Tibial nerve (tissue), 4 donors: ENCODE measurements at regions not wholly inside any gene's neighbourhood (a gene's known extent, or its start where the extent isn't known, plus 50 kb on each side); places are given as distances from the start of the nearest gene placed in this dataset.

Source experiments
- DNase-seq, 2 donors: peaks; one replicate each; pipeline ENCODE4 v3.0.0-alpha.2; 2019; ENCODE audit warnings: low spot score in 2 of 2
- H3K27ac ChIP-seq, 4 donors: fragments of 200-600 bp; sonication (generic) in 3 of 4; one replicate each; pipeline ENCODE4 v1.5.1; 2017 to 2019; ENCODE audit warnings: mild to moderate bottlenecking in 1 of 4
- H3K27me3 ChIP-seq, 2 donors: fragments of 200-600 bp; sonication (generic) in 1 of 2; one replicate each; pipeline versions ENCODE4 v1.5.1 to v1.6.0; 2017 to 2019
- H3K36me3 ChIP-seq, 3 donors: fragments of 200-600 bp; sonication (generic); one replicate each; pipeline ENCODE4 v1.5.1; 2018 to 2019
- H3K4me1 ChIP-seq, 4 donors: fragments of 200-600 bp; sonication (generic) in 3 of 4; one replicate each; pipeline ENCODE4 v1.5.1; 2017 to 2019
- H3K4me3 ChIP-seq, 4 donors: fragments of 200-600 bp; sonication (generic) in 3 of 4; one replicate each; pipeline ENCODE4 v1.5.1; 2017 to 2019; ENCODE audit warnings: mild to moderate bottlenecking in 1 of 4, moderate library complexity in 1 of 4
- H3K9me3 ChIP-seq, 4 donors: fragments of 200-600 bp; sonication (generic) in 3 of 4; one replicate each; pipeline ENCODE4 v1.5.1; 2017 to 2019
- EP300 ChIP-seq, 2 donors: sonication (generic); formaldehyde crosslinking; IDR thresholded peaks; one replicate each; pipeline ENCODE4 v1.6.1; 2017; ENCODE audit warnings: antibody characterized with exemption in 2 of 2, mild to moderate bottlenecking in 1 of 2
- POLR2A ChIP-seq, 2 donors: fragments of 450-650 bp; IDR thresholded peaks; one replicate each; pipeline ENCODE4 v1.6.1; 2017; ENCODE audit warnings: antibody characterized with exemption in 2 of 2, mild to moderate bottlenecking in 2 of 2, moderate library complexity in 2 of 2
- WGBS, 2 donors: methylation state at CpG; one replicate each; pipeline ENCODE4 v1.1.5; 2018; 5-methylcytosine and 5-hydroxymethylcytosine counted together
- TF ChIP-seq, protein P1 (sequence below), 5 experiments: fragments of 200-600 bp in 3 of 5; fragments of 450-650 bp in 2 of 5; sonication (generic) in 3 of 5; IDR thresholded peaks; one replicate each; pipeline ENCODE4 v1.5.1; 2016 to 2019; ENCODE audit warnings: antibody characterized with exemption in 5 of 5, mild to moderate bottlenecking in 3 of 5, moderate library complexity in 2 of 5

DNA sequence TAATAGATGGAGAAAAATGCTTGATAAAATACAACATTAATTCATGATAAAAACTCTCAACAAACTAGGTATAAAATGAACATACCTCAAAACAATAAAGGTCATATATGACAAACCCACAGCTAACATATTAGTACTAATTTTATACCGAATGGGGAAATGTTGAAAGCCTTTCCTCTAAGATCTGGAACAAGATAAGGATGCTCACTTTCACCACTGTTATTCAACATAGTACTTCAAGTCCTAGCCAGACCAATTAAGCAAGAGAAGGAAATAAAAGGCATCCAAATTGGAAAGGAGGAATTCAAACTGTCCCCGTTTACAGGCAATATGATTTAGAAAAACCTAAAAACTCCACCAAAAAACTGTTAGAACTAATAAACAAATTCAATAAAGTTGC, 61.5 kb upstream of the CTIF start:
- no peak overlapping the region for H3K27ac ChIP-seq
- H3K4me3 ChIP-seq = no peak overlapping the region
- no peaks in the 10 kb centered on the region for H3K36me3 ChIP-seq
- no peak for TF ChIP-seq EP300 (IDR thresholded peaks at IDR 0.05)
- TF ChIP-seq, protein P1, sequence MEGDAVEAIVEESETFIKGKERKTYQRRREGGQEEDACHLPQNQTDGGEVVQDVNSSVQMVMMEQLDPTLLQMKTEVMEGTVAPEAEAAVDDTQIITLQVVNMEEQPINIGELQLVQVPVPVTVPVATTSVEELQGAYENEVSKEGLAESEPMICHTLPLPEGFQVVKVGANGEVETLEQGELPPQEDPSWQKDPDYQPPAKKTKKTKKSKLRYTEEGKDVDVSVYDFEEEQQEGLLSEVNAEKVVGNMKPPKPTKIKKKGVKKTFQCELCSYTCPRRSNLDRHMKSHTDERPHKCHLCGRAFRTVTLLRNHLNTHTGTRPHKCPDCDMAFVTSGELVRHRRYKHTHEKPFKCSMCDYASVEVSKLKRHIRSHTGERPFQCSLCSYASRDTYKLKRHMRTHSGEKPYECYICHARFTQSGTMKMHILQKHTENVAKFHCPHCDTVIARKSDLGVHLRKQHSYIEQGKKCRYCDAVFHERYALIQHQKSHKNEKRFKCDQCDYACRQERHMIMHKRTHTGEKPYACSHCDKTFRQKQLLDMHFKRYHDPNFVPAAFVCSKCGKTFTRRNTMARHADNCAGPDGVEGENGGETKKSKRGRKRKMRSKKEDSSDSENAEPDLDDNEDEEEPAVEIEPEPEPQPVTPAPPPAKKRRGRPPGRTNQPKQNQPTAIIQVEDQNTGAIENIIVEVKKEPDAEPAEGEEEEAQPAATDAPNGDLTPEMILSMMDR (IDR thresholded peaks at IDR 0.05) = no peak
- no peak for TF ChIP-seq POLR2A (IDR thresholded peaks at IDR 0.05)
- no peaks in the 10 kb centered on the region for H3K27me3 ChIP-seq
- peaks cover 0 to 4% (median 0%) of the 10 kb centered on the region in 4 donors for H3K9me3 ChIP-seq
- H3K4me1 ChIP-seq = no peaks in the 10 kb centered on the region
- WGBS, 2 donors = 74 to 75% methylated on average over 2 of the region's 2 CpGs
- no peak for DNase-seq

DNA sequence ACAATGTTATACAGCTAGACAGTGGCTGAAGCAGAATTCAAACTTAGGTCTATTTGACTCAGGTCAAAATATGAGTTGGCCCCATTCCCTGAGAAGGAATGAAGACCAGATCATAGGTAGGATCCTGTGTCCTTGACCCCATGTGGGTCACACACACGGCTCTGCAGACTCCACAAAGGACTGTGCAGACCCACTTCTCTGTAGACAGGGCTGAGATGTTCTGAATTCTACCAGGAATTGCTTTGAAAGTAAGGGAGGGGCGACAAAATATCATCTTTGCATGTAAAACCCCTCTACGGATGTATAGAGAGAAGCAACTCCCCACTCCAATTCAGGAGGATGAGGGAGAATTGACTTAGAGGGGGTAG, 62.3 kb upstream of the CTIF start:
- H3K4me3 ChIP-seq = no peak overlapping the region
- no peak for DNase-seq
- H3K9me3 ChIP-seq = peaks cover 0 to 4% (median 0%) of the 10 kb centered on the region in 4 donors
- no peak overlapping the region for H3K27ac ChIP-seq
- no peaks in the 10 kb centered on the region for H3K27me3 ChIP-seq
- TF ChIP-seq, protein P1 (IDR thresholded peaks at IDR 0.05) = no peak
- TF ChIP-seq POLR2A (IDR thresholded peaks at IDR 0.05) = no peak
- TF ChIP-seq EP300 (IDR thresholded peaks at IDR 0.05) = no peak
- no peaks in the 10 kb centered on the region for H3K4me1 ChIP-seq
- WGBS, 2 donors = 87 to 95% methylated on average over 3 of the region's 3 CpGs
- H3K36me3 ChIP-seq = no peaks in the 10 kb centered on the region

DNA sequence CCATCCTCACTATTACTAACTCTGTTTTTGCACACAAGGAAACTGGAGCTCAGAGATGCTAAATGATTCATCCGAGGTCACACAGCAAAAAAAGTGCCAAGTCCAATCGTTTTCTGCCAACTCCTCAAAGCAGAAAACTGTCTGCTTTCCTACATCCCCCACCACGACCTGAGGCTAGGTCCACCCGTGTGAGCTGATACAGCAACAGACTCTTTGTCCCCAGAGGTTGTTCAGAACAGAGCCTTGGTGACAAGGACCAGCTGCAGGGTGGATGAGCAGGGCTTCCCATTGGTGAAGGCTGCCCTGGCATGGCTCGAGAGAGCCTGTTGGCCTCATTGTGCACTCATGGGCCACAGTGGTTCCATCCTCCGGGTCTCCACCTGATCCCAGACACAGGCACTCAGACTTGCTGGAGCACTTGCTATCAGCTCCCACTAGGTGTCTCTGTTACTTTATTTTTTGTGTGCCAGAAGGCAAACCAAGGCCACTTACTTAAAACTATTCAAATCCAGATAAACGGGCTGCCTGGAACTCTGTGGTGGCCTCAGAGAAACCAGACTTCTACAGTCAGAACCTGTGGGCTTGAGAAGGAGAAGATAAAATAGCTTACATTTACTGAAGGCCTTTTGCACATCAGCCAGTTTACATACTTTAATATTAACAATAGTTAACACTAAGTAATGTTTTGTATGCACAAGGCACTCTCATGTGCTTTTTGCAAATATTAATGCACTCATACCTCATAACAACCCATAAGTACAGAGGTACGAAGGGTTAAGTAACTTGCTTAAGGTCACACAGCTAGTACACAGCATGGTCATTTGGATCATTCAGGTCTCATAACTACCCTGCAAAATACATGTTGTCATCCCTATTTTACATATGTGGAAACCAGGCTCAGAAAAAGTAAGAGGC, 62.9 kb upstream of the CTIF start:
- Histone ChIP-seq H3K9me3 (peaks cover 0 to 4% (median 0%) of the 10 kb centered on the region in 4 donors), H3K27ac (no peak overlapping the region), H3K27me3 (no peaks in the 10 kb centered on the region), H3K4me3 (no peak overlapping the region), H3K4me1 (peaks cover 0 to under 1% (median 0%) of the 10 kb centered on the region in 4 donors), H3K36me3 (no peaks in the 10 kb centered on the region)
- DNase-seq = peak in 1 of 2 donors; percentile 54
- TF ChIP-seq, protein P1 (IDR thresholded peaks at IDR 0.05) = peak; percentile 72 to 86 (median 77)
- TF ChIP-seq EP300 (IDR thresholded peaks at IDR 0.05) = no peak
- 28 to 30% methylated on average over 8 of the region's 8 CpGs for WGBS, 2 donors

DNA sequence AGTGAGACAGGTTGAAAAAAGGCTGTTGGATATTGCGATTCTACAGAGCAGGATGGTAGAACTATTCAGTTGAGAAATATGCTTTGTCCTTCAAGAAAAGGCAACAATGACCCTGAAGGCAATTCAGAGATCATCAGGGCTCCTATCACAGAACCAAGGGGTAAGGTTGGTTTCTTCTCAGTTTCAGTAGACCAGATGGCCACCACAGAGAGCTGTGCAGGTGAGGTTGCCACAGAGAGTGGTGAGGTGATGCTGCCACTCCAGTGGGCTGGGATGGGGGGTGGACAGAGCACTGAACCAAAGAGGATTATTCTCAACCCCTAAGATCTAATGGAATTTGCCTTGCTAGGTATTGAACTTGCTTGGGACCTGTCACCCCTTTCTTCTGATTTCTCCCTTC, 64.6 kb upstream of the ZBTB7C start:
- TF ChIP-seq, protein P1 (IDR thresholded peaks at IDR 0.05) = no peak
- TF ChIP-seq EP300 (IDR thresholded peaks at IDR 0.05) (no peak), POLR2A (IDR thresholded peaks at IDR 0.05) (no peak)
- Histone ChIP-seq H3K9me3 (peaks cover 0 to 4% (median 0%) of the 10 kb centered on the region in 4 donors), H3K27ac (no peak overlapping the region), H3K27me3 (no peaks in the 10 kb centered on the region), H3K36me3 (no peaks in the 10 kb centered on the region), H3K4me1 (peaks cover 0 to 7% (median 0%) of the 10 kb centered on the region in 4 donors), H3K4me3 (no peak overlapping the region)
- WGBS, 2 donors = 92 to 100% methylated on average over 1 of the region's 1 CpG
- no peak for DNase-seq

DNA sequence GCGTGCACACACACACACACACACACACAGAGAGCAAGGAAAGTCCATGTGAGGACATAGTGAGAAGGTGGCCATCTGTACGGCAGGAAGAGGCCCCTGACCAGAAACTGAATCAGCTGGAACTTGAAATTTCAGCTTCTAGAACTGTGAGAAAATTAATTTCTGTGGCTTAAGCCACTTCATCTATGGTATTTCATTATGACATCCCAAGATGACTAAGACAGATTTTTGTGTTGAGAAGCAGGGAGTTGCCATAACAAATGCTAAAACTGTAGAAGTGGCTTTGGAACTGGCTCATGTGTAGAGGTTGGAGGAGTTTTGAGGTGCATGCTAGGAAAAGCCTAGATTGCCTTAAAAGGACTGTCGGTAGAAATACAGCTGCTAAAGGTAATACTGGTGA, 63.4 kb upstream of the ZBTB7C start:
- H3K4me1 ChIP-seq = peaks cover 0 to 15% (median 0%) of the 10 kb centered on the region in 4 donors
- H3K4me3 ChIP-seq = no peak overlapping the region
- DNase-seq = no peak
- H3K36me3 ChIP-seq = no peaks in the 10 kb centered on the region
- no peaks in the 10 kb centered on the region for H3K9me3 ChIP-seq
- TF ChIP-seq, protein P1 (IDR thresholded peaks at IDR 0.05) = no peak
- TF ChIP-seq EP300 (IDR thresholded peaks at IDR 0.05) (no peak), POLR2A (IDR thresholded peaks at IDR 0.05) (no peak)
- WGBS, 2 donors = 65 to 89% methylated on average over 3 of the region's 3 CpGs
- H3K27ac ChIP-seq = no peak overlapping the region
- no peaks in the 10 kb centered on the region for H3K27me3 ChIP-seq
